Gastroesophageal sphincter (tissue), 4 donors: ENCODE measurements at regions not wholly inside any gene's neighbourhood (a gene's known extent, or its start where the extent isn't known, plus 50 kb on each side); places are given as distances from the start of the nearest gene placed in this dataset.

Experiments
- ATAC-seq: fragments of 150-250 bp; one replicate; pipeline ENCODE4 v1.9.1; 2016; ENCODE audit warnings: mild to moderate bottlenecking, moderate library complexity
- H3K27ac ChIP-seq, 4 donors: fragments of 200-600 bp; sonication (generic) in 3 of 4; 1 replicate in 3 of 4; 2 replicates in 1 of 4; pipeline ENCODE4 v1.5.1; 2016 to 2019
- H3K27me3 ChIP-seq: fragments of 200-600 bp; sonication (generic); one replicate; pipeline ENCODE4 v1.5.1; 2019
- H3K36me3 ChIP-seq, 2 donors: fragments of 200-600 bp; sonication (generic); one replicate each; pipeline ENCODE4 v1.5.1; 2019; ENCODE audit warnings: control low read depth in 1 of 2
- H3K4me1 ChIP-seq, 3 donors: fragments of 200-600 bp; sonication (generic); 1 replicate in 2 of 3; 2 replicates in 1 of 3; pipeline ENCODE4 v1.5.1; 2016 to 2019; ENCODE audit warnings: control low read depth in 2 of 3
- H3K4me3 ChIP-seq, 2 donors: fragments of 200-600 bp; sonication (generic); one replicate each; pipeline ENCODE4 v1.5.1; 2019; ENCODE audit warnings: mild to moderate bottlenecking in 1 of 2, moderate library complexity in 1 of 2
- H3K9me3 ChIP-seq, 3 donors: fragments of 200-600 bp; sonication (generic); one replicate each; pipeline ENCODE4 v1.5.1; 2017 to 2019; ENCODE audit warnings: control low read depth in 2 of 3
- EP300 ChIP-seq: sonication (generic); formaldehyde crosslinking; IDR thresholded peaks from one replicate; pipeline ENCODE4 v1.6.1; 2017; ENCODE audit warnings: antibody characterized with exemption, mild to moderate bottlenecking
- POLR2A ChIP-seq, 2 donors: fragments of 450-650 bp; IDR thresholded peaks; one replicate each; pipeline ENCODE4 v1.6.1; 2017; ENCODE audit warnings: antibody characterized with exemption in 2 of 2, mild to moderate bottlenecking in 2 of 2, moderate library complexity in 1 of 2
- POLR2AphosphoS5 ChIP-seq: sonication (generic); formaldehyde crosslinking; IDR thresholded peaks from one replicate; pipeline ENCODE4 v1.6.1; 2017; ENCODE audit warnings: antibody characterized with exemption
- WGBS, 2 donors: methylation state at CpG; one replicate each; pipeline ENCODE4 v1.1.5; 2018; ENCODE audit warnings: low coverage in 1 of 2; 5-methylcytosine and 5-hydroxymethylcytosine counted together
- TF ChIP-seq, protein P1 (sequence below), 4 experiments: fragments of 200-600 bp in 2 of 4; fragments of 450-650 bp in 2 of 4; sonication (generic) in 1 of 4; IDR thresholded peaks; one replicate each; pipeline ENCODE4 v1.5.1; 2017 to 2019; ENCODE audit warnings: antibody characterized with exemption in 4 of 4, mild to moderate bottlenecking in 2 of 4, moderate library complexity in 2 of 4

DNA sequence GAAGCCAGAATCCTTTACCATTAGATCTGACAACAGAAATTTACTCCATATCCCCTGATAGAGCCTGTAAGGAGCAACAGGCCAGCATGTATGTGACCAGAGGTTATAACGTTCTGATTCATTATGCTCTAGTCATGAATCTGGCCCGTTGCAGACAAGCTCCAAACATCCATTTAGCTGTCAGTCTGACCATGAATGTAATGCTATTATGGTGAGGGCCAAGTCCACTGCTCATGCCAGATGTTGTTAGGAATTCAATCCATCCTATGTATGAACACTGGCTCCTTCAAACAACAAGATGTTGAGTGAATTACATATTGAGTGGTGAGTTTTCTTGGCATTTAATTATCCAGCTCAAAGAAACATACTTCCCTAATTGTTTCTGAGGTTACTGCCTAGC is 610.1 kb upstream of the ANKRD30A start:
- Histone ChIP-seq H3K27me3 (no peaks in the 10 kb centered on the region), H3K9me3 (peaks cover 0 to 21% (median 0%) of the 10 kb centered on the region in 3 donors), H3K36me3 (no peaks in the 10 kb centered on the region), H3K4me3 (no peak overlapping the region), H3K4me1 (no peaks in the 10 kb centered on the region), H3K27ac (no peak overlapping the region)
- TF ChIP-seq EP300 (no peak), POLR2AphosphoS5 (no peak), POLR2A (IDR thresholded peaks at IDR 0.05) (no peak)
- TF ChIP-seq, protein P1, sequence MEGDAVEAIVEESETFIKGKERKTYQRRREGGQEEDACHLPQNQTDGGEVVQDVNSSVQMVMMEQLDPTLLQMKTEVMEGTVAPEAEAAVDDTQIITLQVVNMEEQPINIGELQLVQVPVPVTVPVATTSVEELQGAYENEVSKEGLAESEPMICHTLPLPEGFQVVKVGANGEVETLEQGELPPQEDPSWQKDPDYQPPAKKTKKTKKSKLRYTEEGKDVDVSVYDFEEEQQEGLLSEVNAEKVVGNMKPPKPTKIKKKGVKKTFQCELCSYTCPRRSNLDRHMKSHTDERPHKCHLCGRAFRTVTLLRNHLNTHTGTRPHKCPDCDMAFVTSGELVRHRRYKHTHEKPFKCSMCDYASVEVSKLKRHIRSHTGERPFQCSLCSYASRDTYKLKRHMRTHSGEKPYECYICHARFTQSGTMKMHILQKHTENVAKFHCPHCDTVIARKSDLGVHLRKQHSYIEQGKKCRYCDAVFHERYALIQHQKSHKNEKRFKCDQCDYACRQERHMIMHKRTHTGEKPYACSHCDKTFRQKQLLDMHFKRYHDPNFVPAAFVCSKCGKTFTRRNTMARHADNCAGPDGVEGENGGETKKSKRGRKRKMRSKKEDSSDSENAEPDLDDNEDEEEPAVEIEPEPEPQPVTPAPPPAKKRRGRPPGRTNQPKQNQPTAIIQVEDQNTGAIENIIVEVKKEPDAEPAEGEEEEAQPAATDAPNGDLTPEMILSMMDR (IDR thresholded peaks at IDR 0.05) = no peak
- no peak for ATAC-seq
- WGBS, 2 donors = 10 to 45% methylated on average over 2 of the region's 2 CpGs

DNA sequence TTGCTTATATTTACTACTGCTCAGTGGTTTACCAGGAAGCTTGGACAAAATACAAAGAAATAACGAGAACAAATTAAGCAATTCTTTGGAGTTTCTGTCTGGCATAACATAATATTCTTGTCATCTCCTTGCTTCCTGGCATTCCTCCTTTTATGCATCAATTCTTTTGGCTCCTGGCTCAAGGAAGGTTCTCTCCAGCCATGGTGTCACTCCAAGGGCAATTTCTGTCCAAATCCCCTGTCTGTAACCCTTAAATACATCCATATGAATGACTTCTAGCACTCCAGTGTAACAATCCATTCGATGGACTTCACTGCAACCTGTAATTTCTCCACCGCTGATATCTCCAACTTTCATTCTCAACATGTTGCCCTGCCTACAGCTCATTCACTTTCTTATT is 617.7 kb upstream of the ANKRD30A start:
- 67 to 72% methylated on average over 3 of the region's 3 CpGs for whole genome bisulfite sequencing, 2 donors
- no peak for ATAC-seq
- no peaks in the 10 kb centered on the region for H3K4me1 ChIP-seq
- H3K36me3 ChIP-seq = no peaks in the 10 kb centered on the region
- TF ChIP-seq, protein P1 (IDR thresholded peaks at IDR 0.05) = no peak
- TF ChIP-seq POLR2AphosphoS5 (no peak), EP300 (no peak), POLR2A (IDR thresholded peaks at IDR 0.05) (no peak)
- H3K9me3 ChIP-seq = no peaks in the 10 kb centered on the region
- no peak overlapping the region for H3K4me3 ChIP-seq
- H3K27me3 ChIP-seq = no peaks in the 10 kb centered on the region
- no peak overlapping the region for H3K27ac ChIP-seq

DNA sequence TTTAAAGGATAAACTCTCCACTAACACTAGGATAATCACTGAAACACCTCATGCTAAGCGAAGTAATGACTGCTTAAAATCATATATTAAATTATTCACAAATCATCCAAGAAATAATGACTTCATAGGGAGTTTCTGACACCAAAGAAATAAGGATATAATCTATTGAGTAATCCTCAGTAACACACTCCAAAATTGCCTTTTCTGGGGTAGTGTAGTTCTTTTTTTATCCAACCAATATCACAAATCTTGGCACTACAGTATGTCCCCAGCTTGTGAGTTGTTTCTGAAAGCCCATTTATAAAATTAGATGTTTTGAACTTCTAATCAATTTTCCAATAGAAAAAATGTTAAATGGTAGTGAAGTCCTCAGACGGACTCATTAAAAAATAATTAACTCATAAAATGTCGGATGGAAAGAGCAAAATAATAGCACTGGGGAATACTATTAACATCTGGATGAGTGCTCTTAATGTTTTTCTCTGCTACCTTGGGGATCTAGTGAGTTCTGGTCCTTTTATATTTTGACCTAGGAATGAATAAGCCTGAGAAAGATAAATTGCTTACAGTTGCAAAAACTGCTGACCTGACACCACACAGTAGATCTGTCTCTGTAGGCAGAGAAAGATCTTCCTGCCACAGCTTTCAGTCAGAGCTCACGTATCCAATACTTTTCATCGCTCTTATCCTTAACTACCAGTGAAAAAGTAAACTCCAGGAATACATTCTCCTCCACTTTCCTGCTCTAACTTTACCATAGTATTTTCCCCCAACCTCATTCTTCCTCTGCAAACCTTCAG is 618.5 kb upstream of the ANKRD30A start:
- Histone ChIP-seq H3K36me3 (no peaks in the 10 kb centered on the region), H3K27ac (no peak overlapping the region), H3K9me3 (no peaks in the 10 kb centered on the region), H3K27me3 (no peaks in the 10 kb centered on the region), H3K4me3 (no peak overlapping the region), H3K4me1 (no peaks in the 10 kb centered on the region)
- TF ChIP-seq POLR2A (IDR thresholded peaks at IDR 0.05) = no peak
- no peak for TF ChIP-seq EP300
- no peak for TF ChIP-seq POLR2AphosphoS5
- TF ChIP-seq, protein P1 (IDR thresholded peaks at IDR 0.05) = no peak
- 46 to 57% methylated on average over 5 of the region's 5 CpGs for WGBS, 2 donors
- no peak for ATAC-seq

DNA sequence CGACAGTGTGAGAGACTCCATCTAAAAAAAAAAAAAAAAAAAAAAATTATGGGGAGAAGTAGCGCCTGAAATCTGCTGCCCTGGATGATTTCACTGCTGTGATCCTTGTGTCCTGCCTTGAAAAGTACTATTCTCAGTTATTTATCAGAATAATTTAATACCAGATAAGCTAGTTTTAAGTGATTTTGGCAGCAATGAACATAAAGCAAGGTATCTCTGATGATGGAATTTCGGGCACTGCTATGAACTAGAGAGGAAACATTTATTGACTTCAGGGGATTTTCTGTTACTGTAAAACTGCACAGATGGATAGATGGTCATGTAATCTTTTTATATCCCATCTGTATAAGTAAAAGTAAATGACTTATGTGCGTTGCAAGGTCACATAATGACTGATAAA is 619.1 kb upstream of the ANKRD30A start:
- 33 to 38% methylated on average over 3 to 4 of the region's 4 CpGs for WGBS, 2 donors
- ATAC-seq = no peak
- TF ChIP-seq, protein P1 (IDR thresholded peaks at IDR 0.05) = no peak
- TF ChIP-seq EP300 = no peak
- TF ChIP-seq POLR2A (IDR thresholded peaks at IDR 0.05) = no peak
- no peak for TF ChIP-seq POLR2AphosphoS5

DNA sequence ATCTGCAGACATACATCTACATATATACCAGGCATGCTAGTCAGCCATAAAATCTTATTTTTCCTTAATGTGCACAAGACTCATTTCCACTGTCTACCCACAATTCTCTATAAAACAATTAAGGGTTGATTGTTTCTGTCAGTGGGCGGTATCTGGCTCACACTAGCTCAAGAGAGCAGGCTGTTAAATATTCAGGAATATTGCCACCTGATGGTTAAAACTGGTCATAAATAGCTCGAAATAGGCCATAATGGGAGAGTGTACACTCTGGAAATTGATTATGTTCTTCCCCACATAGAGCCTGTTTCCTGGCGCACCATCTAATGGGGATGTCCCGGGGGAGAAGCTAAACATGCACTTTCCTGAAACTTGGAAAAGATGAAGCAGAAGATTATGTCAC is 620.6 kb upstream of the ANKRD30A start:
- H3K27ac ChIP-seq = no peak overlapping the region
- 28 to 70% methylated on average over 2 of the region's 4 CpGs for WGBS, 2 donors
- no peak for ATAC-seq

More for the DNA sequence above, 619.1 kb upstream of the ANKRD30A start:
- Histone ChIP-seq H3K4me1 (no peaks in the 10 kb centered on the region), H3K36me3 (no peaks in the 10 kb centered on the region), H3K4me3 (no peak overlapping the region), H3K9me3 (no peaks in the 10 kb centered on the region), H3K27me3 (no peaks in the 10 kb centered on the region), H3K27ac (no peak overlapping the region)

More for the DNA sequence above, 620.6 kb upstream of the ANKRD30A start:
- H3K27me3 ChIP-seq = no peaks in the 10 kb centered on the region
- no peak overlapping the region for H3K4me3 ChIP-seq
- H3K4me1 ChIP-seq = no peaks in the 10 kb centered on the region
- no peaks in the 10 kb centered on the region for H3K36me3 ChIP-seq
- TF ChIP-seq EP300 (no peak), POLR2A (IDR thresholded peaks at IDR 0.05) (no peak), POLR2AphosphoS5 (no peak)
- TF ChIP-seq, protein P1 (IDR thresholded peaks at IDR 0.05) = peak in 2 of 4 experiments; percentile 10 to 26
- no peaks in the 10 kb centered on the region for H3K9me3 ChIP-seq
